HEK293 (cell line): ENCODE measurements at regions not wholly inside any gene's neighbourhood (a gene's known extent, or its start where the extent isn't known, plus 50 kb on each side); places are given as distances from the start of the nearest gene placed in this dataset.
A peak's percentile ranks its signal among the peaks of the same experiment; 100 is the strongest.

Source experiments
- CTCF ChIA-PET: fragments of 350-600 bp; formaldehyde crosslinking; extraction: SDS; loops from one replicate; lab custom pipeline; 2021; ENCODE audit warnings: antibody characterized with exemption; lab: Yijun Ruan, JAX
- POLR2A ChIA-PET: fragments of 300-600 bp; formaldehyde crosslinking; extraction: SDS; loops from one replicate; lab custom pipeline; 2020; ENCODE audit warnings: antibody characterized with exemption, inconsistent platforms; lab: Yijun Ruan, JAX
- H3K27ac ChIP-seq: fragments of 200-500 bp; sonication (Bioruptor generic); 2 replicates; pipeline ENCODE4 v1.5.1; 2014; ENCODE audit warnings: low read depth, low read length, control low read depth, inconsistent platforms; ENCODE audit errors: extremely low read depth
- H3K36me3 ChIP-seq, 2 experiments: fragments of 200-500 bp in 1 of 2; sonication (Bioruptor generic) in 1 of 2; 1 replicate in 1 of 2; 2 replicates in 1 of 2; pipeline ENCODE4 v1.5.1; 2014 to 2017; ENCODE audit warnings: inconsistent platforms in 2 of 2, low read length in 2 of 2; ENCODE audit not compliant: control insufficient read depth in 2 of 2, insufficient read depth in 1 of 2
- H3K4me1 ChIP-seq: fragments of 200-500 bp; sonication (Bioruptor generic); 2 replicates; pipeline ENCODE4 v1.5.1; 2014; ENCODE audit warnings: mild to moderate bottlenecking, low read length, inconsistent platforms; ENCODE audit not compliant: control insufficient read depth, insufficient read depth
- H3K4me3 ChIP-seq: 2 replicates; pipeline ENCODE4 v1.5.1; 2011; ENCODE audit warnings: low read depth, mild to moderate bottlenecking, control low read depth, low read length, moderate library complexity
- H3K9me3 ChIP-seq: fragments of 200-500 bp; sonication (Bioruptor generic); 2 replicates; pipeline ENCODE4 v1.5.1; 2014; ENCODE audit warnings: low read depth, low read length, inconsistent platforms; ENCODE audit not compliant: control insufficient read depth, insufficient read depth
- BCL6B ChIP-seq: fragments of 450-650 bp; formaldehyde crosslinking; IDR thresholded peaks from 2 replicates; pipeline ENCODE4 v1.5.1; 2017; ENCODE audit warnings: missing biosample characterization, missing genetic modification characterization
- GFI1B ChIP-seq: fragments of 450-650 bp; formaldehyde crosslinking; IDR thresholded peaks from 2 replicates; pipeline ENCODE4 v1.5.1; 2016; ENCODE audit warnings: missing biosample characterization, missing genetic modification characterization
- GLI4 ChIP-seq: fragments of 450-650 bp; formaldehyde crosslinking; IDR thresholded peaks from 2 replicates; pipeline ENCODE4 v1.5.1; 2016; ENCODE audit warnings: missing biosample characterization, missing genetic modification characterization
- GLIS1 ChIP-seq: fragments of 450-650 bp; formaldehyde crosslinking; IDR thresholded peaks from 2 replicates; pipeline ENCODE4 v1.5.1; 2016; ENCODE audit warnings: missing biosample characterization, missing genetic modification characterization
- MZF1 ChIP-seq: fragments of 450-650 bp; formaldehyde crosslinking; IDR thresholded peaks from 2 replicates; pipeline ENCODE4 v1.5.1; 2017; ENCODE audit warnings: missing biosample characterization, missing genetic modification characterization, borderline replicate concordance
- PATZ1 ChIP-seq: fragments of 450-650 bp; formaldehyde crosslinking; IDR thresholded peaks from 2 replicates; pipeline ENCODE4 v1.5.1; 2016; ENCODE audit warnings: missing biosample characterization, missing genetic modification characterization
- WT1 ChIP-seq: fragments of 450-650 bp; formaldehyde crosslinking; IDR thresholded peaks from 2 replicates; pipeline ENCODE4 v1.5.1; 2016; ENCODE audit warnings: missing biosample characterization, missing genetic modification characterization
- YY2 ChIP-seq: fragments of 450-650 bp; formaldehyde crosslinking; IDR thresholded peaks from 2 replicates; pipeline ENCODE4 v1.5.1; 2016; ENCODE audit warnings: missing biosample characterization, missing genetic modification characterization
- ZBTB10 ChIP-seq: fragments of 450-650 bp; formaldehyde crosslinking; IDR thresholded peaks from 2 replicates; pipeline ENCODE4 v1.5.1; 2016; ENCODE audit warnings: missing biosample characterization, missing genetic modification characterization
- ZBTB20 ChIP-seq: fragments of 450-650 bp; formaldehyde crosslinking; IDR thresholded peaks from 2 replicates; pipeline ENCODE4 v1.5.1; 2016; ENCODE audit warnings: missing biosample characterization, missing genetic modification characterization
- ZFP69B ChIP-seq: fragments of 450-650 bp; formaldehyde crosslinking; IDR thresholded peaks from 2 replicates; pipeline ENCODE4 v1.5.1; 2016; ENCODE audit warnings: missing biosample characterization, missing genetic modification characterization
- ZNF174 ChIP-seq: fragments of 450-650 bp; formaldehyde crosslinking; IDR thresholded peaks from 2 replicates; pipeline ENCODE4 v1.5.0; 2017; ENCODE audit warnings: missing biosample characterization, mild to moderate bottlenecking, missing genetic modification characterization
- ZNF2 ChIP-seq: fragments of 450-650 bp; formaldehyde crosslinking; IDR thresholded peaks from 2 replicates; pipeline ENCODE4 v1.5.1; 2016; ENCODE audit warnings: missing biosample characterization, missing genetic modification characterization
- ZNF23 ChIP-seq: fragments of 450-650 bp; formaldehyde crosslinking; IDR thresholded peaks from 2 replicates; pipeline ENCODE4 v1.5.1; 2016; ENCODE audit warnings: missing biosample characterization, missing genetic modification characterization, borderline replicate concordance
- ZNF24 ChIP-seq: fragments of 450-650 bp; formaldehyde crosslinking; IDR thresholded peaks from 2 replicates; pipeline ENCODE4 v1.5.1; 2016; ENCODE audit warnings: missing biosample characterization, missing genetic modification characterization
- ZNF335 ChIP-seq: fragments of 450-650 bp; formaldehyde crosslinking; conservative IDR thresholded peaks from 2 replicates; pipeline ENCODE4 v1.5.1; 2016; ENCODE audit warnings: missing biosample characterization, missing genetic modification characterization
- ZNF488 ChIP-seq: fragments of 450-650 bp; formaldehyde crosslinking; IDR thresholded peaks from 2 replicates; pipeline ENCODE4 v1.5.1; 2016; ENCODE audit warnings: missing biosample characterization, missing genetic modification characterization
- ZNF561 ChIP-seq: fragments of 450-650 bp; IDR thresholded peaks from 2 replicates; pipeline ENCODE4 v1.5.1; 2018; ENCODE audit warnings: missing biosample characterization, missing genetic modification characterization, borderline replicate concordance
- ZNF629 ChIP-seq: fragments of 450-650 bp; formaldehyde crosslinking; IDR thresholded peaks from 2 replicates; pipeline ENCODE4 v1.5.1; 2017; ENCODE audit warnings: missing biosample characterization, missing genetic modification characterization

GRCh38 chr16:85171004-85171758, 58.9 kb upstream of the CIBAR2 start:
- no peaks in the 10 kb centered on the region for H3K9me3 ChIP-seq
- no peak overlapping the region for H3K4me3 ChIP-seq
- peaks cover 0 to 14% of the 10 kb centered on the region in 2 experiments; a peak in 1 of 3 replicates for H3K36me3 ChIP-seq
- ChIA-PET CTCF (interaction anchor here (0.7 to 1.1 kb wide), 4 partner anchors 13 to 1758 kb away, joined by 3 to 4 read pairs (median 3); no protein-coding TSS in a partner anchor), POLR2A (no interaction called here)
- H3K4me1 ChIP-seq = peaks cover 9% of the 10 kb centered on the region
- no peak overlapping the region for H3K27ac ChIP-seq
- TF ChIP-seq GLIS1 = no peak
- no peak for TF ChIP-seq BCL6B
- no peak for TF ChIP-seq ZBTB20 (tag by site-specific recombination)
- TF ChIP-seq MZF1 (tag by site-specific recombination) = no peak
- TF ChIP-seq ZFP69B (tag by site-specific recombination) = no peak
- no peak for TF ChIP-seq GFI1B (tag by site-specific recombination)
- TF ChIP-seq ZNF488 (tag by site-specific recombination) = no peak
- TF ChIP-seq PATZ1 = no peak
- no peak for TF ChIP-seq ZNF23
- TF ChIP-seq WT1 = no peak
- TF ChIP-seq YY2 = no peak

- H3K9me3 ChIP-seq = no peaks in the 10 kb centered on the region
- H3K4me3 ChIP-seq = no peak overlapping the region
- TF ChIP-seq ZNF335 (tag by site-specific recombination) (0 out of 2 replicates have a peak, but pooled peaks have one; percentile 19), ZNF24 (tag by site-specific recombination) (no peak), ZNF561 (tag by site-specific recombination) (no peak), ZNF629 (tag by site-specific recombination) (no peak), ZNF174 (tag by site-specific recombination) (no peak), ZBTB10 (tag by site-specific recombination) (no peak), GLI4 (tag by site-specific recombination) (no peak), ZNF2 (no peak)
- peaks cover 9% of the 10 kb centered on the region for H3K4me1 ChIP-seq
- ChIA-PET CTCF (interaction anchor here (0.7 kb wide), 2 partner anchors 36 to 1757 kb away, joined by 3 read pairs; no protein-coding TSS in a partner anchor), POLR2A (no interaction called here)
- H3K36me3 ChIP-seq = peaks cover 0 to 21% of the 10 kb centered on the region in 2 experiments; a peak in 1 of 3 replicates
- no peak overlapping the region for H3K27ac ChIP-seq
Observed at GRCh38 chr16:85171759-85172454, 59.6 kb upstream of the CIBAR2 start.
